OCI-LY1 (cell line): ENCODE measurements at regions not wholly inside any gene's neighbourhood (a gene's known extent, or its start where the extent isn't known, plus 50 kb on each side); places are given as distances from the start of the nearest gene placed in this dataset.
"Not testable (repeated sequence)": the region's sequence is repeated elsewhere in the genome, so short reads cannot be mapped to it uniquely, and the experiment has no call there.

Experiments
- CTCF ChIP-seq: fragments of 200-600 bp; sonication (generic), shearing (Covaris generic); IDR thresholded peaks from 2 replicates; pipeline ENCODE4 v1.5.1; 2017; ENCODE audit warnings: mild to moderate bottlenecking, antibody characterized with exemption, low read length, moderate library complexity, mixed read lengths
- EZH2 ChIP-seq: fragments of 200-600 bp; sonication (generic), shearing (Covaris generic); IDR thresholded peaks from 2 replicates; pipeline ENCODE4 v1.8.0; 2017; ENCODE audit warnings: borderline replicate concordance, mixed run types, mild to moderate bottlenecking, antibody characterized with exemption, low read length, moderate library complexity, mixed read lengths

- not testable (repeated sequence) for TF ChIP-seq CTCF, EZH2
Measured at GRCh38 chr14:105682442-105682841, 156.1 kb downstream of the TMEM121 start.
